GM06990 (cell line): ENCODE measurements at regions not wholly inside any gene's neighbourhood (a gene's known extent, or its start where the extent isn't known, plus 50 kb on each side); places are given as distances from the start of the nearest gene placed in this dataset.

Source experiments
- DNase-seq: peaks from one replicate; pipeline ENCODE4 v3.0.0-alpha.2; 2011; ENCODE audit not compliant: insufficient read length; ENCODE audit errors: extremely low read depth
- H3K27me3 ChIP-seq: replicated peaks from 2 replicates; pipeline ENCODE4 v1.6.0; 2011; ENCODE audit warnings: low read length; ENCODE audit not compliant: control insufficient read depth, insufficient read depth
- H3K36me3 ChIP-seq: 2 replicates; pipeline ENCODE4 v1.5.1; 2011; ENCODE audit warnings: low read length; ENCODE audit not compliant: control insufficient read depth, insufficient read depth
- H3K4me3 ChIP-seq: replicated peaks from 2 replicates; pipeline ENCODE4 v1.5.1; 2011; ENCODE audit warnings: low read depth, mild to moderate bottlenecking, control low read depth, low read length
- CTCF ChIP-seq: IDR thresholded peaks from 2 replicates; pipeline ENCODE4 v1.5.1; 2011; ENCODE audit warnings: low read length, control low read depth, mild to moderate bottlenecking, inconsistent platforms; ENCODE audit not compliant: insufficient read depth, poor library complexity, severe bottlenecking

GRCh38 chr9:2414465-2414864, 207.1 kb upstream of the VLDLR start:
- DNase-seq, result no peak
- Histone ChIP-seq H3K4me3 (no peak overlapping the region), H3K27me3 (no peaks in the 10 kb centered on the region), H3K36me3 (no peaks in the 10 kb centered on the region)
- no peak for TF ChIP-seq CTCF

- DNase-seq, result no peak
- no peaks in the 10 kb centered on the region for H3K36me3 ChIP-seq
- H3K27me3 ChIP-seq, result no peaks in the 10 kb centered on the region
- TF ChIP-seq CTCF, result no peak
- no peak overlapping the region for H3K4me3 ChIP-seq
These were observed 206.3 kb upstream of the VLDLR start for GRCh38 chr9:2415326-2415725.

- Histone ChIP-seq H3K36me3 (no peaks in the 10 kb centered on the region), H3K27me3 (no peaks in the 10 kb centered on the region), H3K4me3 (no peak overlapping the region)
- no peak for TF ChIP-seq CTCF
- DNase-seq, result no peak
These were observed 203.9 kb upstream of the VLDLR start for GRCh38 chr9:2417730-2418129.

- no peak for TF ChIP-seq CTCF
- no peak for DNase-seq
- no peak overlapping the region for H3K4me3 ChIP-seq
- H3K27me3 ChIP-seq, result no peaks in the 10 kb centered on the region
- H3K36me3 ChIP-seq, result no peaks in the 10 kb centered on the region
These were observed 203.0 kb upstream of the VLDLR start for GRCh38 chr9:2418619-2419018.

GRCh38 chr9:2419347-2419746, 202.2 kb upstream of the VLDLR start:
- Histone ChIP-seq H3K4me3 (no peak overlapping the region), H3K36me3 (no peaks in the 10 kb centered on the region), H3K27me3 (no peaks in the 10 kb centered on the region)
- DNase-seq, result no peak
- TF ChIP-seq CTCF, result no peak

- Histone ChIP-seq H3K4me3 (no peak overlapping the region), H3K27me3 (no peaks in the 10 kb centered on the region), H3K36me3 (no peaks in the 10 kb centered on the region)
- TF ChIP-seq CTCF, result no peak
- DNase-seq, result no peak
These were observed 201.0 kb upstream of the VLDLR start for GRCh38 chr9:2420543-2420942.
